NCI-H2196 (cell line): ENCODE measurements at regions not wholly inside any gene's neighbourhood (a gene's known extent, or its start where the extent isn't known, plus 50 kb on each side); places are given as distances from the start of the nearest gene placed in this dataset.
"Not testable (repeated sequence)": the region's sequence is repeated elsewhere in the genome, so short reads cannot be mapped to it uniquely, and the experiment has no call there.

ENCODE experiments used
- DNase-seq: peaks from one replicate; lab custom pipeline; 2025; ENCODE audit not compliant: unreplicated experiment; lab: John Stamatoyannopoulos, UW

DNA sequence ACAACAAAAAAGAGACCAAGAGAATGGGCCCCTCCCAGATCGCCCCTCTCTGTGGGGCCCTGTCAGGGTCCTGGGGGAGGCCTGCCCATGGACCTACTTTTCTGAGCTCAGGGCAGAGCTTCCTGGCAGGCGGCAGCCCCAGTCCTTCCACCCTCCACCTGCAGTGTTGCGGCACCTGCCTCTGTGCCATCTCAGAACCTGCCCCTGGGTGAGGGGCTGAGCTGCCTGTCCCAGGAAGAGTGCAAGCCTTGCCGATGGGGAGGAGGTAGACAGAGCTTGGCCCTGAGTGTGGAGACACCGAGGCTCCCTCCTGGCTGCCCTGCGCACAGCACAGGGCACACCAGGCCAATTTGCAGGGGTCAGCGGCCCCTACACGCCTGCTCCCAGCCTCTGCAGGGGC, 67.5 kb downstream of the UNCX start:
- no peak for DNase-seq

DNA sequence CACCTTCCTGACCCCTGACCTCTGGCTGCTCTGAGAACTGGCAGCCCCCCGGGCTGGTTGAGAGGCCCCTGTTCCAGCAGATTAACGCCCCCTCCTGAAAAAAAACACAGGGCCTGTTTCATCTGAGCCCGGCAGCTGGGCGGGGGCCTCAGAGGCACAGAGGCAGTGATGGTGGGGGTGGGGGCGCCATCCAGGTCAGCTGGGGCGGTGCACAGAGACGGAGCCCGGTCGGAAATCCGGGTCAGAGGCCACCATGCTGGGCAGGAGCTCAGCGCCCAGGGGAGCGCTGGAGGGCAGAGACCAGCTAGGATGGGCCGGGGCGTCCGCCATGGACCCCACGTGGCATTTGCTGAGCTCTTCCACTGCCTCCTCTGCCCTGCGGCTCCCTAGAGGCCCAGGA, 68.0 kb downstream of the UNCX start:
- no peak for DNase-seq

DNA sequence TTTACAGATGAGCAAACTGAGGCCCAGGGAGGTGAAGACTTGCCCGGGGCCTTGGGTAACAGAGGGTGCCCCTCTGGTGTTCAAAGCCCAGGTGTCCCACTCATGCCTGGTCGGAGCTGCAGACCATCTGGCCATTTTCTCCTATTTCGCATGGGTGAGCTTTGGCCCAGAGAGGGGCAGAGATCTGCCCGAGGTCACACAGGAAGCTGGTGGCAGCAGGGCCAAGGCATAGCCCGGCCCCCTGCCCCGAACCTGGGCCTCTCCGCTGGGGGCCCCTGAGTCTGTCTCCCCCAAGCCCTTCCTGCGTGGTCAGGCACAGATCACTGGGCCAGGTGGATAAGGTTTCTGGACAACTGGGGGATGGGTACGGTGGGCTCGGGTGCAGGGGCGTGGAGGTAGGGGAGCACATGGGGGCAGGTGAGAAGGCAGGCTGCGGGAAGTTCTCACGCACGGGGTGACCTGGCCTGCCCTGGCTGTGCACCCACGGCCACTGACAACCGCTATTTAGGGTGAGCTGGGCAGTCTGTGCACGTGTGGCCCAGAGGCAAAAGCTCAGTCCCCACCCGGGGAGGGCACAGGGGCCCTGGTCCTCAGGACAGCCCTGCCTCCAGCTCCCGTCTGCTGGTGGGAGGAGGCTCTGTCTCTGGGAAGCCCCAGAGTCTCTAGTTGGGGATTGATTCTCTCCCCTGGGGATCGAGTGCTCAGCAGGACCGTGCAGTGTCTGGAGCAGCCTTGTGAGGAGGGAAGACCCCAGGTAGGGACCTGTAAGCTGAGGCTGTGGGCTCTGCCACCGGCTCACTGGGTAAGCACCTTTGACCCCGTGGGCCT, 68.6 kb downstream of the UNCX start:
- no peak for DNase-seq

DNA sequence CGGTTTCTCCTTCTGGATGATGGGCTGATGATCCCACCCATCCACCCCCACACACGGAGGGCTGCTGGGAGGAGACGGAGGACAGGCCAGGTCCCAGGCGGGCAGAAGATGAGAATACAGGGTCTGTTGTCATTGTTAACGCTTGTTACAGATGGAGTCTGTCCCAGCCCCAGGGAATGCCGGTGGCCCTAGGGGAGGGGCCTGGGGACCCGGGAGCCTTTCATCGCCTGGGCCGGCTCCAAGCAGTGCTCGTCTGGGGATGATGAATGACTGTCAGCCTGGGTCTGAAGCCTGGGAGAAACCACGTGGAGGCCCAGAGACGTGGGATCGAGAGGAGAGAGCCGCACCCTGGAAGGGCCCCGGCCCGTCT, 69.2 kb downstream of the UNCX start:
- no peak for DNase-seq

DNA sequence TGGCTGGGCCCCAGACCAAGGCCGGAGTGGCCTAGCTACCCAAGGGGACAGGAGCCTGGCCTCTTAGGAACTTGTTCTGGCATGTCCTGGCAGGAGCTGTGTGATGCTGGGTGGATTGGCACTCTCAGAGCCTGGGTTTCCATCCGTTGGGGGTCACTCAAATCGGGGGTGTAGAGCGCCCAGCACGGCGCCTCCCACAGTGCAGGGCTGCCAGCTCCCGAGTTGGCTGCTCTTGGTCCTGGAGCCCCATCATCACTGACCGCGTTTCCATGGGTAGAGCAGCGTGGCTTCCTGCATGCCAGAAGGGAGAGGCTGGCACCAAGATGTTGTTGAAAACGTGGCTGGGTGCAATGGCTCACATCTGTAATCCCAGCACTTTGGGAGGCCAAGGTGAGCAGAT, 70.3 kb downstream of the UNCX start:
- no peak for DNase-seq

DNA sequence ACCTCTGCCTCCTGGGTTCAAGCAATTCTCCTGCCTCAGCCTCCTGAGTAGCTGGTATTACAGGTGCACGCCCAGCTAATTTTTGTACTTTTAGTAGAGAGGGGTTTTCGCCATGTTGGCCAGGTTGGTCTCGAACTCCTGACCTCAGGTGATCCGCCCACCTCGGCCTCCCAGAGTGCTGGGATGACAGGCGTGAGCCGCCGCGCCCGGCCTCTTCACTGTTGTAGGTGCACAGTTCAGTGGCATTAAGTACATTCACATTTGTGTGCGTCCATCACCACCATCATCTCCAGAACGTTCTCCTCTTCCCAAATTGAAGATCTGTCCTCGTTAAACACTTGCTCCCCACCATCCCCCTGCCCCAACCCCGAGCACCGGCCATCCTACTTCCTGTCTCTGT, 71.3 kb downstream of the UNCX start:
- not testable (repeated sequence) for DNase-seq

DNA sequence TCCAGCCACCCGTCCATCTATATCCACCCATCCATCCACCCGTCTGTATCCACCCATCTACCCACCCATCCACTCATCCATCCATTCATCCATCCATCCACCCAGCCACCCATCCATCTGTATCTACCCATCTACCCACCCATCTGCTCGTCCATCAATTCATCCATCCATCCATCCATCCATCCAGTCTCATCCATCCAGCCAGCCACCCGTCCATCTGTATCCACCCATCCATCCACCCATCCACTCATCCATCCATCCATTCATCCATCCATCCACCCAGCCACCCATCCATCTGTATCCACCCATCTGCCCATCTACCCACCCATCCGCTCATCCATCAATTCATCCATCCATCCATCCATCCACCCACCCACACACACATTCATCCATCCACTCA, 73.2 kb downstream of the UNCX start:
- DNase-seq = no peak

DNA sequence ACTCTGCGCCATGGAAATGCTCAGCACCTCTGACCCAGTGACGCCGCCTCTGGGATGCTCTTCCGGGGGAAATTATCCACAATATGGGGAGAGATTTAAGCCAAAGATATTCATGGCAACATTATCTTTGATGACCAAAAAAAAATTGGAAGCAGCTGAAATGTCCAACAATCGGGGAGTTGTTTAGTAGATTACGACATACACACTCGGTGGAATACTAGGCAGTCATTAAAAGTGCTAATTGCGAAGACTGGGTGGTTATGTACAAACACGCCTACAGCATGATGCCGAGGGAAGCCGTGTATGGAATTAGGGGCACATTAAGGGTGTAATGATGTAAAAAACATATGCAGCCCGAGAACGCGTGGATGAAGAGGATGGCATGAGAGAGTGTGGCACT, 75.2 kb downstream of the UNCX start:
- no peak for DNase-seq

DNA sequence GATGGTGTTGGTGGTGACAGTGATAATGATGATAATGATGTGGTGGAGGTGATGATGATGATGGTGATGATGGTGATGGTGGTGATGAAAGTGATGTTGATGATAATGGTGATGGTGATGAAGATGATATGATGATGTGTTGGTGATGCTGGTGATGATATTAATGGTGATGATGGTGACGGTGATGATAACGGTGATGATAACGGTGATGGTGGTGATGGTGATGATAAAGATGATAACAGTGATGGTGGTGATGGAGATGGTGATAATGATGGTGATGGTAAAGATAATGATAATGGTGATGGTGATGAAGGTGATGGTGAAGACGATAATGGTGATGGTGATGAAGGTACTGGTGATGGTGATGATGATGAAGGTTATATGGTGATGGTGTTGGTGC, 76.6 kb downstream of the UNCX start:
- no peak for DNase-seq

DNA sequence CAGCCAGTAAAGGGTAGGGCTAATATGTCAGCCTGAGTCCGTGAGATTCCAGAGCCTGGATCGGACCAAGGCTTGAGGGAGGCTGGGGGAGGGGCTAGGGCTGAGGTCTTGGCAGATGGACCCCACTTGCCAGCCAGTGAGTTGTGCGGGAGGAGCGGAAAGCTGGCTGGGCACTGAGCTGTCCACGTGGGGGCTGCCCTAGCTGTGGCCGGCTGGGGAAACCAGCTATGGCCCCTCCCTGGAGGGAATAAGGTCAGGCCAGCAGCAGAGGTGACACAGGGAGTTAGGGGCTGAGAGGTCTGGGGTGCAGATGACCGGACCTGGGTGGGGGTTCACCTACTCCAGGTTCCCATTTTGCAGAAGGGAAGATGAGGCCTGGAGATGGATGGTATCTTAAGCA, 77.3 kb downstream of the UNCX start:
- no peak for DNase-seq

DNA sequence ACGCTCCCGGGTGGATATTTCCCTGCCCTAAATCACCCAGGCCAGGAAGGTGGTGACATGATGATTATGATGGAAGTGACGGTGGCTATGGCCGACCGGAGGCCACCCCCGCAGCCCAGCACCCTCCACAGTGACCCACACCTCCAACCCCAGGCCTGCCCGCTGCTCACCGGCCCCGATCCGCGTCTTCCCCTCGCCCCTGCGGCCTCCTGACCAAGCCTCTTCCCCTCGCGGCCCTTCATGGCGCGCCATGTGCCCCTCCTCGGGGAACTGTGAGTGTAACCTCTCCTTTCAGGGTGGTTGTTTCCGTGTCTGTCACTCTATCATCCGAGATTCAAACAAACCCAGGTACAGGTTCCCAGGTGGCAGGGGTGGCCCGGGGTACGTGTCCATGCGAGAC, 78.3 kb downstream of the UNCX start:
- DNase-seq = no peak

DNA sequence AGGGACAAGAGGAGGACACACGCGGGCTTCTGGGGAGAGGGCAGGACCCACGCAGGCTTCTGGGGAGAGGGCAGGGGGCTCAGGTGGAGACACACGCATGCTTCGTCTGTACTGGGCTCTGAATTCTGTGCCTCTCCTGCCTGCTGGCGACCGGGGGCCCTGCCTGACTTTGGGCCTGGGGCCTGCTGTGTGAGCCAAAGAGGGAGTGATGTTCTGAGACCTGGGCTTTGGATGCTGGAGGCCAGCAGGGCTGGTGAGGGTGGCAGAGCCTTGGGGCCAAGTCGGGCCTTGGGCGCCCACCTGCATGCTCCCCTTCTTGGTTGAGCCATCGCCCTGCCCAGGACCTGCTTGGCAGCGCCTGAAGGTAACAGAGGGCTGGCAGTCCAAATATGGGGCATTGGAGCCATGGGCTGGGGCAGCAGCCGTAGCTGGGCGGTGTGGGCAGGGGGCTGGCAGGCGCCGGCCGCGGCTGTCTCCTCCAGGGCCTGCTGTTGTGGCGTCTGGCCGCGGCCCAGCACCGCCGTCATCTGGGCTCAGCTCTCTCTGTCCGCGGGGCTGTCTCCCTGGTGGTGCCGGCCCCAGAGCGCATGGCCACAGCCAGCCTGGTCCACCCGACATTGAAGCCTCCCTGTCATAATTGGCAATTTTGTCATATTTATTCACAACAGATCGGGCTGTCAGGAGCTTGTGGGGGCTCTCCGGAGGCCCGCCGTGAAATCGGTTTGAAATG, 78.9 kb downstream of the UNCX start:
- DNase-seq = no peak

DNA sequence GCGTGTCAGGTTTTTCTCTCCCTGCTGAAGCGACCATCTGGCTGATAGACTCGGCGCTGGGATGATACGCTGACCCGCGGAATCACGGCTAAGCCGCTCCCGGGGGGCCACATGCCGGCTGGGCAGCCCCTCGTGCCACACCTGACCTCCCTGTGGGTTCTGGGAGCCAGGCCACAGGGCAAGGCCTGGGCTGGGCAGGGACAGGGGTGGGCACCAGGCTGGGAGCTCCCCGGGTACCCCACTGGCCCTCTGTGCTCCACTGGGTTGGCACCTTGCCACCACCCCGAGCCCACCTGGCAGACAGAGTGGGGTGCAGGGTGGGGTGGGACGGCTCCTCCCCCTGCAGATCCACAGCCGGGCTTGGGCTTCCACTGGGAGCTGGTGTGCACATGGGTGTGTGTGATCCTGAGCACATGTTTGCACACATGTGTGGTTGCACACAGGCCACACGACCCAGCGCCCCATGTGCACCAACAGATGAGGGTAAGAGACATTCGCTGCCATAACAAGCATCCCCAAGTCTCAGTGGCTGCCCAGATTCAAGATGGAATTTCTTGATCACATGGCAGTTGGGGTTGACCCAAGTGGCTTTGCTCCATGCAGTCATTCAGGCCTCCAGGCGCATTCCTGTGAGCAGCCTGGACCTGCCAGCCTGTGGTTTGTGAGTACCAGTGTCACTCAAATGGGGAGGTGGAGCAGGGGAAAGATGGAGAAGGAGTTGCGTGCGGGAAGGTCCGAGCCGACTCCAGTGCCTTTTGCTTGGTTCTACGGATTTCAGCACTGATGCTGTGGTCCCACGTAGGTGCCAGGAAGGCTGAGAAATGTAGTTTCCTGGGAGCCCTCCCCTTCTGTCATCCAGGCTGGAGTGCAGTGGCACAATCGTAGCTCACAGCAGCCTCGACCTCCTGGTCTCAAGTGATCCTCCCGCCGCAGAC, 79.7 kb downstream of the UNCX start:
- no peak for DNase-seq

DNA sequence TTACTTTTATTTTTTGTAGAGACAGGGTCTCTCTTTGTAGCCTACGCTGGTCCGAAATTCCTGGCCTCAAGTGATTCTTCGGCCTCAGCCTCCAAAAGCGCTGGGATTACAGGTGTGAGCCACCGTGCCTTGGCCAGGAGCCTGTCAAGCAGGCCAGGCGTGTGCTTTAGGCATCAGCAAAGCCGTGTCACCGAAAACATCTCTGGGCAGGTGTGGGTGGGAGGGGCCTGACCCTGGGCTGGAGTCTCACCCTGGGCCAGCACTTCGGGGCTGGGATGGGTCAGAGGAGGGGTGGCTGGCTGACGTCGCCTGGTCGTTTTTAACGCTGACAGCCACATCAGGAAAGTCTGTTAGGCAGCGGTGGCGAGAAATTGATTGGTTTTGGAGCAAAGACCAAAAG, 80.9 kb downstream of the UNCX start:
- no peak for DNase-seq

DNA sequence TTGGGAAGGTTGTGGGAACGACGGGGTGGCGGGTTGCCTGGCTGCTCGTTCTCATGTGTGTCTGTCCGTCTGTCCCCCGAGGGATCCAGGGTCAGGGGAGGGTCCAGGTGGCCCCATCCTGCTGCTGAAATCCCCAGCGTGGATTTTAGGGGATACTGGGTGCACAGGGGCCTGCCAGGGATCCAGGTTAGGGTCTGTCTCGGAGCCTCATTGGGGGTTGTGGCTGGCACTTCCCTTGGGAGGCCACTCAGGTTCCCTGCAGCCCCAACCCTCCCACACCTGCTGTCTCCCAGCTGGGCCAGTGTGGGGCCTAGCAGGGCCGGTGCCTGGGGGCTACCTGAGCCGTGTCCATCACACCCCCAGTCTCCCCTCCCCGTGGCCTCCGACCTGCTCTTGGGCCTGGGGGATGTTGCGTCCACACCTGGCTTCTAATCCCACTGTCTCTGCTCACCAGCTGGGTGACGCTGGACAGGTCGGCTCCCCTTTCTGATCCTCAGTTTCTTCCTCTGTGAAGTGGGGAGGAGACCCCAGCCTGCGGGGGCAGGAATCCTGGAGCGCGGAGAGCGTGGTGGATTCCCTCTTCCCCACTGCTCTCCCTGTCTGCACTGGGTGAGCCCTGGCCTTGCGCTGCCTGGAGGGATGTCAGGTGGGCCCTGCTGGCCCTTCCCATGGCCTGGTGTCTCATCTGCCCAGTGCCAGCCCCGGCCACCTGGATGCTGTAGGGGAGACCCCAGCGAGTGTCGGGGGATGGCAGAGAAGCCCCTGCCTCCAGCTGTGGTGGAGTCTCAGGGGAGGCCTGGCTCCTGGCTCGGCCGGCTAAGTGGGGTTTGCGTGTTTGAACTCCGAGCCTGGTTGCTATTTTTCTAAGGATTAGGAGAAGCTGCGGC, 81.6 kb downstream of the UNCX start:
- DNase-seq = no peak

DNA sequence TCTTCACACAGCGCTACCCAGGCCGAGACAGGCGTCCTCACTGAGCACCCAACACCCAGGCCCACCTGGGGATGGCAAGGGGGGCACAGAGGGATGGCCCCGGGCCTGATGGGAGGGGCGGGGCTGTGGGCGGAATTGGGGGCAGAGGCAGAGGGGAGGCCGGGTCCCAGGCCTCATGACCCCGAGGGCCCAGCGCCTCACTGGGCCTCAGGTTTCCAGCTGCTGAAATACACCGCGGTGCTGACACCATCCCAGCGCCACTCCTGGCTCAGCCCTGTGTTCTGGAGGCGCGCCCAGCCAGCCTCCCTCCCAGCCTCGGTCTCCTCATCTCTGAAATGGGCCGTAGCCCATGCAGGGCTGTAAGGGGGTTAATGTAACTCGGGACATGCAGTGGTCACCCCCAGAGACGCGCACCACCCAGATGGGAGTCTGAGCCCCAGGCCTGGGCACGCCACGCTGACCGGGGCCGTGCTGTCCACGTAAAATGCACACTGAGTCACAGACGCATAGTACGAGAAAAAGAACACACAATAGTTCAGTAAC, 82.3 kb downstream of the UNCX start:
- DNase-seq = no peak

DNA sequence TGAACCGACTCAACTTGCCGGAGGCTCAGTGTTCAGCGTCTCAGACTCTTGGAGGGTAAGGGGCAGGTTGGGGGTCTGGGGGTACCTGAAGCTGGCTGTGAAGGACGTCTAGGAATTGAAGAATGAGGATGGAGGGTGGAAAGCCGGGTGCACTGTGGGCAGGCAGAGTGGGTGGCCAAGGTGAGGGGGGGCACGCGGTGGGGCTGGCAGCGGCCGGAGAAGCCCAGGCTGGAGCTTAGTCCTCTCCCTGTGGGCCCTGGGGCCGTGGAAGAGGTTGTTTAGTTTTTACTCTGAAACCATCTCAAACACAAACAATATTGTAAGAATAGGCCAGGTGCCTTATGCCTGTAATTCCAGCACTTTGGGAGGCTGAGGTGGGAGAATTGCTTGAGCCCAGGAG, 83.4 kb downstream of the UNCX start:
- no peak for DNase-seq

DNA sequence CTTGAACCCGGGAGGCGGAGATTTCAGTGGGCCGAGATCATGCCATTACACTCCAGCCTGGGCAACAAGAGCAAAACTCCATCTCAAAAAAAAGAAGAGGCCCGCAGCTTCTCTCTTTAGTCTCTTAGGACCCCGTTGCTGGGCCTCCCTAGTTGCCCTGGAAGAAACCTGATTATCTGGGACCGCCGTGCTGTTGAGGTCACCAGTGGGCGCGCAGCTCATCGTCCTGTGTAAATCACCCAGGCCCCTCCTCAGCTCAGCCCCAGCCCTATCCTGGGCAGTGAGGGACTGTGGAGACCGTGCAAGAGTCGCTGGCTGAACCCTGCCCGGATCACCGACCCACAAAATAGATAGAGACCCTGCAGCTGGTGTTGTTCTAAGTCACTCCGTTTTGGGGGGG, 85.0 kb downstream of the UNCX start:
- no peak for DNase-seq

DNA sequence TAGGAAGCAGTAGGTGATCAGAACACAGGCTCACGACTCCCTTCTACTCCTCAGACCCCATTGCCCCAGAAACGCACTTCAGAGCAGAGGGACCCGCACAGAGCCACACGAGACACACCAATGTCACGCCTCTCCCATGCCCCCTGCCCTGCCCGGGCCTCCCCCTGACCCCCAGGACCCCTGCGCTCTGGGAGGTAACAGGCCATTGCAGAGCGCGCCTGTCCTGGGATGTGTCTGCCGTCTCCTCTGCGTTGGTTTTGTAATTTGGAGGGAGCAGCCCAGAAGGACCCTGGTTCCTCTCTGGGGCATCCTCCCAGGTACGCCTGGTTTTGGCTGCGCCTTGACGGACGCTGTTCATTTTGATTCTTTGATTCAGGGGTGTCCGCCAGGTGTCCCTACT, 85.4 kb downstream of the UNCX start:
- no peak for DNase-seq

DNA sequence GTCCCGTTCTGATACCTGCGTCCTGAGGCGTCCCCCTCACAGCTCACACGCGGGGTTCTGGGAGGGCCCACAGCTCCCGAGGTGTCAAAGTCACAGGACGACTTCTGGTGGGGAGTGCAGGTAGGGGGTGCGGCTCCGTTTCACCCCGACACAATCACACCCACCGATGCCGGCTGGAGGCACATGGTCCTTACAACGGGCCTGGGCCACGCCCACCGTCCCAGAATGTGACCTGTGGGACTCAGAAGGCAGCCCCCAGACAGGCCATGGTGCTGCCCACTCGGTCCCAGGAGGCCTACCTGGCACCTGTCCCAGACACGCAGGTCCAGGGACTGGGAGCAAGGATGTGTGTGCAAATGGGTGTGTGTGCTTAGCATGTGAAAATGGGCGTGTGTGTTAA, 86.0 kb downstream of the UNCX start:
- DNase-seq = no peak
